ENCODE measurements at regions not wholly inside any gene's neighbourhood (a gene's known extent, or its start where the extent isn't known, plus 50 kb on each side); places are given as distances from the start of the nearest gene placed in this dataset.

DNA sequence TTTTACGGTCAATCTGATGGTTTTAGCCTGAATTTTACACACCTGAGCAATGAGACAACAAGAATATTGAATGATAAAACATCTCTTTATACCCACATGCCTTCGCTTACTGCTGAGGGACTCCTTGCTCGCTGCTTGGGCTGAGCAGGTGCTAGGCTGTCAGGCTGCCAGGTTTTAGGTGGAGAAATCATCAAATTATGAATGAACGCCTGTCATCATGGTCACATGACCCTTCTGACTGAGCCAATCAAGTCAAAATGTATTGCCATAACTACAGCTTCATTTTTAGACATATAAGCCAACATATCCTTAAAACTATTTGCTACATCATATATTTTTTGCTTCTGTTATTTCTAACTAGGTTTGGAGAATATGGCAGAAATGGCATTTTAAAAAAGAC, 274.0 kb downstream of the LNPK start:
- TF ChIP-seq POLR2A (IDR thresholded peaks at IDR 0.05), result no peak
- TF ChIP-seq, protein P1, sequence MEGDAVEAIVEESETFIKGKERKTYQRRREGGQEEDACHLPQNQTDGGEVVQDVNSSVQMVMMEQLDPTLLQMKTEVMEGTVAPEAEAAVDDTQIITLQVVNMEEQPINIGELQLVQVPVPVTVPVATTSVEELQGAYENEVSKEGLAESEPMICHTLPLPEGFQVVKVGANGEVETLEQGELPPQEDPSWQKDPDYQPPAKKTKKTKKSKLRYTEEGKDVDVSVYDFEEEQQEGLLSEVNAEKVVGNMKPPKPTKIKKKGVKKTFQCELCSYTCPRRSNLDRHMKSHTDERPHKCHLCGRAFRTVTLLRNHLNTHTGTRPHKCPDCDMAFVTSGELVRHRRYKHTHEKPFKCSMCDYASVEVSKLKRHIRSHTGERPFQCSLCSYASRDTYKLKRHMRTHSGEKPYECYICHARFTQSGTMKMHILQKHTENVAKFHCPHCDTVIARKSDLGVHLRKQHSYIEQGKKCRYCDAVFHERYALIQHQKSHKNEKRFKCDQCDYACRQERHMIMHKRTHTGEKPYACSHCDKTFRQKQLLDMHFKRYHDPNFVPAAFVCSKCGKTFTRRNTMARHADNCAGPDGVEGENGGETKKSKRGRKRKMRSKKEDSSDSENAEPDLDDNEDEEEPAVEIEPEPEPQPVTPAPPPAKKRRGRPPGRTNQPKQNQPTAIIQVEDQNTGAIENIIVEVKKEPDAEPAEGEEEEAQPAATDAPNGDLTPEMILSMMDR (IDR thresholded peaks at IDR 0.05), result no peak
